Amygdala (tissue), 56 donors: ENCODE measurements at regions not wholly inside any gene's neighbourhood (a gene's known extent, or its start where the extent isn't known, plus 50 kb on each side); places are given as distances from the start of the nearest gene placed in this dataset.
A peak's percentile ranks its signal among the peaks of the same experiment; 100 is the strongest.

Source experiments
- DNase-seq, 56 donors: peaks; one replicate each; lab custom pipeline; 2025; lab: John Stamatoyannopoulos, UW

DNA sequence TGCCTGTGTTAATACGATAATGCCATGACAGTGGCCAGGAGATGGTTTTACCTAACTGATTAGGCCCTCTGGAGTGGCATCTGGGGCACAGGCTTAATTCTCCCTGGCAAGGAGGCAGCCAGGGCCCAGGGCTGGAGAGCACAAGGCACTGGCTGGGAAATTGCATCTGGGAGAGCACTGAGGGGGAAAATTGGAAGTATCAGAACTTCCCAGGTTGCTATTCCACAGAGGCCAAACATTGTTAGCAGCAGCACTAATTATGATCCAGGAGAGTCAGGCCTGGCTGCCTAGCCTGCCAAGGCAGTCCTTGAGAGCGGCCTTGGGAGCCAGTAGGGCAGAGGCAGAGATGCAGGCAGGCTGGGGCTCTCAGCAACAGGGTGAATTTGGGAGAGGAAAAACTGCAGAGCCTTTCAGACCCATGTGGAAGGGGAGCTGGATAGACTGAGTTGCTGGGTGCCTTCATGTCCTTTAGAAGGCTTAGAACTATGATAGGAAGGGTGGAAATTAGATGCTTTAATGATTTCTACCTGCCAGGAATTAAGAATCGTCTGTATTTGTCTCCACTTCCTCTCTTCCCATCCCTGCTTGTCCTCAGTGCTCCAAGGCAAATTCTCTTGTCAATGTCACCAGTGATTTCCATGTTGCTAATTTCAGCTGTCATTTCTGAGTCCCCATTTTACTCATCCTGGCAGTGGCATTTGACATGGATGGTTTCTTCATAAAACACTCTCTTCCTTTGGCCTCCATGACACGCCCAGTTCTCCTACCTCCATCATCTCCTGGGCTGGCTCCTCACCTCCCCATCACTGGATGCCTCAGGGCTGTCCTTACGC is 56.1 kb upstream of the HSPA9 start:
- DNase-seq, result peak in 1 of 56 donors; percentile 24

DNA sequence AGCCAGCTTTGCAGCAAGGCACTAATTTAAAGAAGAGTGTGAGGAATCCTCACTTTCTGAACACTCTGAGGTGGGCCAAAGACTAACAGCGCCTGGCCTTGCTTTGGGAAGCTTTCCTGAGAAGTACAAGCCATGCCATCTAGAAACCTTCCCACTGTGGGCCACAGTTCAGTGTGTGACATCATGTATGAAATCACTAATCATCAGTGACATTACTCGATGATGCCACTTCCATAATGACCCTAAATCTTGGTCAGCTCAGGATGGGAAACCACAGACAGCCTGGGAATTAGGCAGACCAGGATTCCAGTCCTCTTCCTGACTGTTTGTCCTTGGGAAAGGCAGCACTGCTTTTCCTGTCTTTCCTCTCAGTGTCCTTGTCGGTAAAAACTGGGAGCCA is 54.2 kb upstream of the HSPA9 start:
- no peak for DNase-seq

DNA sequence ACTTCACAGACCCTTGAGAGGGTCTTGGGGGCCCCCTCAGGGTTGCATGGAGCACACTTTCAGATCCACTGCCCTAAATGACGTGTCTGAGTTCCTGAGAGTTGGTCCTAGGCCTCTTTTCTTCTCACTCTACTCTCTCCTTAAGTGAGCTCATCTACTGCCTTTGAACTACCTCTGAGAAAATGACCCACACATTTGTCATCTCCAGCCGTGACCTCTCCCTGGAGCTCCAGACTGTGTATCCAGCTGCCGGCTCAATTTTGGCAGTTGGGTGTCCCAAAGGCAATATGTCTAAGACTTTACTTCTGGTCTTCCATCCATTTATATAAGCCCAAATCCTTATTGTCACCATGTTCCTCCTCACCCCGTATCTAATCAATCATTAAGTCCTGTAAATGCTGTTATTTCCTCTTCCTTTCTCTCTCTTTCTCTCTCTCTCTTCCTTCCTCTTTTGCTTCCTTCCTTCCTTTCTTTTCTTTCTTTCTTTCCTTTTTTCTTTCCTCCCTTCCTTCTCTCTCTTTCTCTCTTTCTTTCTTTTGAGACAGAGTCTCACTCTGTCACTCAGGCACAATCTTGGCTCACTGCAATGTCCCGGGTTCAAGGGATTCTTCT is 51.2 kb upstream of the HSPA9 start:
- no peak for DNase-seq

DNA sequence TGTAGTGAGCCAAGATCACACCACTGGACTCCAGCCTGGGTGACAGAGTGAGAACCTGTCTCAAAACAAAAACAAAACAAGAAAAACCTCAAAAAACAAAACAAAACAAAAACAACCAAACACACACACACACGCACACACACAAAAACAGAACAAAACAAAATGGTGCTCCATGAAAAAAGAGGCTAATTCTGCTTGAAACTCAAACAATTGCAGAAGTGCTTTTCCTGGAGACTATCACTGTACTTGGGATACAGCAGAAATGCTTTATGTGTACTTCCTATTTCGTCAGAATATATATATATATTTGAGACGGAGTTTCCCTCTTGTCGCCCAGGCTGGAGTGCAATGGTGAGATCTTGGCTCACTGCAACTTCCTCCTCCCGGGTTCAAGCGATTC is 49.9 kb upstream of the HSPA9 start:
- DNase-seq, result no peak
